ENCODE measurements at regions not wholly inside any gene's neighbourhood (a gene's known extent, or its start where the extent isn't known, plus 50 kb on each side); places are given as distances from the start of the nearest gene placed in this dataset.

GRCh38 chr13:58949646-58950045, 1214.1 kb downstream of the DIAPH3 start:
- Histone ChIP-seq H4K20me1 (ENCODE audit: insufficient read depth) (no peaks in the 10 kb centered on the region), H3K27me3 (ENCODE audit: insufficient read depth, low read depth) (no peaks in the 10 kb centered on the region), H3K9me3 (ENCODE audit: insufficient read depth, low read depth) (0 out of 2 replicates have a peak, but pooled peaks cover 4% of the 10 kb centered on the region), H3K4me1 (replicated peaks; ENCODE audit: insufficient read depth) (no peaks in the 10 kb centered on the region), H3K27ac (no peak overlapping the region), H3K4me2 (no peak overlapping the region), H3K4me3 (no peak overlapping the region), H3K36me3 (ENCODE audit: low read depth) (no peaks in the 10 kb centered on the region), H3F3A (ENCODE audit: insufficient read depth, low read depth) (no peaks in the 10 kb centered on the region), H3K79me2 (ENCODE audit: low read depth) (no peaks in the 10 kb centered on the region), H3K9me2 (ENCODE audit: insufficient read depth) (no peaks in the 10 kb centered on the region), H2AFZ (no peak overlapping the region)
- CTCF ChIA-PET, result no interaction called here
- intact Hi-C loops (cut with micrococcal nuclease; ENCODE audit: unreplicated experiment), result no loop called here
- POLR2A ChIA-PET (ENCODE audit: unreplicated experiment), result no interaction called here
- TF ChIP-seq CTCF (conservative IDR thresholded peaks at IDR 0.05), result no peak
- no peak for TF ChIP-seq EZH2 (IDR thresholded peaks at IDR 0.05; ENCODE audit: low read depth)
- no TSS peak for BruUV-seq (replicated peaks)
- DNase-seq, result no peak

- Histone ChIP-seq H3K79me2 (ENCODE audit: low read depth) (no peaks in the 10 kb centered on the region), H3K27ac (no peak overlapping the region), H3K27me3 (ENCODE audit: insufficient read depth, low read depth) (no peaks in the 10 kb centered on the region), H3K4me1 (replicated peaks; ENCODE audit: insufficient read depth) (no peaks in the 10 kb centered on the region), H2AFZ (no peak overlapping the region), H3K9me2 (ENCODE audit: insufficient read depth) (no peaks in the 10 kb centered on the region), H3F3A (ENCODE audit: insufficient read depth, low read depth) (no peaks in the 10 kb centered on the region), H4K20me1 (ENCODE audit: insufficient read depth) (no peaks in the 10 kb centered on the region), H3K4me2 (no peak overlapping the region), H3K4me3 (no peak overlapping the region), H3K9me3 (ENCODE audit: insufficient read depth, low read depth) (0 out of 2 replicates have a peak, but pooled peaks cover 4% of the 10 kb centered on the region), H3K36me3 (ENCODE audit: low read depth) (no peaks in the 10 kb centered on the region)
- CTCF ChIA-PET, result no interaction called here
- POLR2A ChIA-PET (ENCODE audit: unreplicated experiment), result no interaction called here
- intact Hi-C loops (cut with micrococcal nuclease; ENCODE audit: unreplicated experiment), result no loop called here
- DNase-seq, result no peak
- no peak for TF ChIP-seq EZH2 (IDR thresholded peaks at IDR 0.05; ENCODE audit: low read depth)
- TF ChIP-seq CTCF (conservative IDR thresholded peaks at IDR 0.05), result no peak
- BruUV-seq (replicated peaks), result no TSS peak
These were observed 1212.8 kb downstream of the DIAPH3 start for GRCh38 chr13:58950911-58951310.

- H3K79me2 ChIP-seq (ENCODE audit: low read depth), result no peaks in the 10 kb centered on the region
- H4K20me1 ChIP-seq (ENCODE audit: insufficient read depth), result no peaks in the 10 kb centered on the region
- H3K36me3 ChIP-seq (ENCODE audit: low read depth), result no peaks in the 10 kb centered on the region
- no peaks in the 10 kb centered on the region for H3K4me1 ChIP-seq (replicated peaks; ENCODE audit: insufficient read depth)
- ChIA-PET CTCF (no interaction called here), POLR2A (ENCODE audit: unreplicated experiment) (no interaction called here)
- H3K4me2 ChIP-seq, result no peak overlapping the region
- no peak for DNase-seq
- TF ChIP-seq EZH2 (IDR thresholded peaks at IDR 0.05; ENCODE audit: low read depth), result no peak
- no peak for TF ChIP-seq CTCF (conservative IDR thresholded peaks at IDR 0.05)
- 0 out of 2 replicates have a peak, but pooled peaks cover 4% of the 10 kb centered on the region for H3K9me3 ChIP-seq (ENCODE audit: insufficient read depth, low read depth)
- intact Hi-C loops (cut with micrococcal nuclease; ENCODE audit: unreplicated experiment), result no loop called here
- H2AFZ ChIP-seq, result no peak overlapping the region
- no peak overlapping the region for H3K27ac ChIP-seq
- no peaks in the 10 kb centered on the region for H3F3A ChIP-seq (ENCODE audit: insufficient read depth, low read depth)
- BruUV-seq (replicated peaks), result no TSS peak
- no peaks in the 10 kb centered on the region for H3K27me3 ChIP-seq (ENCODE audit: insufficient read depth, low read depth)
- H3K4me3 ChIP-seq, result no peak overlapping the region
- H3K9me2 ChIP-seq (ENCODE audit: insufficient read depth), result no peaks in the 10 kb centered on the region
These were observed 1210.1 kb downstream of the DIAPH3 start for GRCh38 chr13:58953638-58954037.
